NCI-H1436 treated with DMSO at 0.1 percent for 48 hours (cell line): ENCODE measurements at regions not wholly inside any gene's neighbourhood (a gene's known extent, or its start where the extent isn't known, plus 50 kb on each side); places are given as distances from the start of the nearest gene placed in this dataset.
"Not testable (repeated sequence)": the region's sequence is repeated elsewhere in the genome, so short reads cannot be mapped to it uniquely, and the experiment has no call there.

ENCODE experiments used
- DNase-seq: peaks from one replicate; lab custom pipeline; 2025; lab: John Stamatoyannopoulos, UW

DNA sequence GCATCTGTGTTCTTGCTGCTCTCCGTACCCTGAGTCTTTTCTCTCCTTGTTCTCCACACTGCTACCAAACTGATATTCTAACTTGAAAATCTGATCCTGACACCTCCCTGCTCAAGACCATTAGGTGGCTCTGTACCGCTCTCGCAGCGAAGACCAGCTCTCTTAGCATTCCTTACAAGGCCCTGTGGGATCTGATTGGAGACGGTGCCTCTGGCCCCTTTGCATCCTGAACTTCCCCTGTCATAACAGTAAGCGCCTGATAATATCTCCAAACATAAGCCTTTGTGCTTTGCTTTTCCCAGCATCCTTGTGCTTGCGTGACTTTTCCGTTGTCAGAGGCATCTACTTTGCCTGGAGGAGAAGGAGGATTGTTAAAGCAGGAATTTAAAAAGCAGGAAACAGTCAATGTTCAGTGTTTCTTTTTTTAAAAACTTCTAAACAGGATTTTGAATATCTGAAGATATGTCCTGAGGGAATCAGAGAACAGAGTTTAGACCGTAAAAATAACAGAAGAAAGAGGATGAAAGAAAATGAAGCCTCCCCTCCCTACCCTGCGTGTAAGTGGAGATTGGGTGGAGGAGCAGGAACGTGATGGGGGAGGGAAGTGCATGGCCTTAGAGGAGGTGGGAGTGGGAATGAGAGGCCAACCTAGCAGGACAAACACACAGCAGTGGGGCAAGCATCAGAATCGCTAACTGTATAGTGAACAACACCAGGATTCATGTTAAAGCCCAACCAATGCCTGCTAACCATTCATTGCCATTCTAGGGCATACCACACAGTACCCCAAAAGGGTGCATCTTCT lies 89.2 kb upstream of the STMND1 start:
- no peak for DNase-seq

DNA sequence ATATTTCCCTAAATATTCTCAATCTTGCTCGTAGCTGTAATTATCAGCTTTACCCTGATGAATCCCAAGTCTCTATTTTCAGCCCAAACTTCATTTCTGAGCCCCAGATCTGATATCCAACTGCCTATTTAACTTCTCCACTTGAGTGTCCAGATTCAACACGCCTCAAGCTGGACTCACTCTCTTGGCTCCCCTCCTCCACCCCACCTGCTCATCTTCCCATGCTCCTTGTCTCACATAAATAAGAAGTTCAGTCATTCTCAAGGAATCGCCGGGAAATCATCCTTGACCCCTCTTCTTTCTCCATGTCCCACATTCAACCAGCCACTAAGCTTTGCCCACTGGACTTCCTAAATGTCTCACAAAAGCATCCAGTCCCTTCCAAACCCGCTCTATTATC lies 89.9 kb upstream of the STMND1 start:
- DNase-seq: no peak

DNA sequence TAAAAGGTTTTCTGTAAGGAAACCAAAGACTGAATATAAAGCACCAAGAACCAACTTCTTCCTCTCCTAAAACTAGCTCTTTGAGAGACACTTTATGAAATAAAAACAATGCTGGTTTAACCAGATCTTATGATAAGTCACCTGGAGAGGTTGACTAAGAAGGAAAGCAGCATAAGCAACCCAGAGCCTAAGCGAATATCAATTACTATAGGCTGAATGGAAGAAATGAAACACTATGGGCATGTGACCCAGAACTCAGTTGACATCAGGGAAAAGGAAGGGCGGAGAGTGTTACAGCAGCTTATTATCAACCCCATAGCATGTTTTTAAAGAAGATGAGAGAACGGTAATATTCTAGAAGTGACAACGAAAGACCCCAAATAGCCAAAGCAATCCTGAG lies 94.1 kb upstream of the STMND1 start:
- DNase-seq: no peak

DNA sequence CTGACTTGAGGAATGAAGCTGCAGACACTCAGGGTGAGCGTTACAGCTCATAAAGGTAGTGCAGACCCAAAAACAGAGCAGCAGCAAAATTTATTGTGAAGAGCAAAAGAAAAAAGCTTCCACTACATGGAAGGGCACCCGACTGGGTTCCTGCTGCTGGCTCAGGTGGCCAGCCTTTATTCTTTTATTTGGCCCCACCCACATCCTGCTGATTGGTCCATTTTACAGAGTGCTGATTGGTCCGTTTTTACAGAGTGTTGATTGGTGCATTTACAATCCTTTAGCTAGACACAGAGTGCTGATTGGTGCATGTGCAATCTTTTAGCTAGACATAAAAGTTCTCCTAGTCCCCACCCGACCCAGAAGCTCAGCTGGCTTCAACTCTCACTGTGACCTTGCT lies 95.3 kb upstream of the STMND1 start:
- no peak for DNase-seq

DNA sequence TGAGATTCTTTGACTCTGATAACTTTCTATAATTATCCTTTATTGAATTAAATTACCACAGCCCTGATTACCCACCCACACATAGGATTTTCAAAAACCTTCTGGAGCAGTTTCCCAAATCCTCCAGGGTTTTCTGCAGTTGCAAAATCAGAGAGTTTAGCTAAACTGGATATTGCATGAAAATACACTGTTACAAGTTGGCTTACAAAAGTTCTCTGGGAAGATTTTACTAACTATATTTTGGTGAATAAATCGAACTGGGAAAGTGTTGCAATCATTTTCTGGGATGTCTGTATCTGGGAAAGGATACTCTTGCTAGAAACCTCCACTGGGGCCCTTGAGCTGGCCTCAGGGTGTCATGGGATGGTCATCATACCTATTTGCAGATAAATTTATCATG lies 97.6 kb upstream of the STMND1 start:
- DNase-seq: no peak

DNA sequence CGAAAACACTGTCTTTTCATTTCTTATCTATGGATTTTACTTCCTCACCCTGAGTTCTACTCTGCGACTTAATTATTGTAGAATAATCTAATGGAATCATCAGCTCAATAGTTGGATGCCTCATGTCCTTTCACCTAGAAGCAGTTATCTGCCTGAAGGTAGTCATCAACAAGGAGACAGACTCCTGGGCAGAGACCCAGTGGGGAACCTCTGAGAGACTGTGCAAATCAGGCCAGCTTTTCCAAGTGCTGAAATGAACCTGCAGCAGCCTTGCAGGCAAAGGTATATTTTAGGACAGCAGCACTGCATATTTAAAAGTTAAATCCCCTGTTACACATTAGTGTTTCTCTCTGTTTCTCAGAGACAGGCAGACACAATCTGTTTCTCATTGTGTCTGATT lies 99.7 kb upstream of the STMND1 start:
- DNase-seq: no peak

DNA sequence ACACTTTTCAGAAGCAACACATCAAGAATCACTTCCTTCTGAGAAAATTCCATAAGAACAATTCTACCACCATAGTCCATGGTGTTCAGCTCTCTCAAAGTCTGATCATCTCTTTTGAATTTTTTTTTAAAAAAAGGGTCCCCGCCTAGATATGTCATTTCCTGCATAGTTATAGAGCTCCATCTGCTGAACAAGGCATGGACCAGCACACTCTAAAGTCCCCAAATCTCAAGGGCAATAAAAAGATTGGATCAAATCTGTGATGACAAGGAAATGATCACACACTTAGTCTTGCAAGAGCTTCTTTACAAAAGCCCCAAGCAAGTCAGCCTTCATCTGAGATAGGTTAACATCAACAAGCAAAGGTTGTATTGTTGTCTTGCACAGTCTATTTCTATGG lies 100.7 kb upstream of the STMND1 start:
- DNase-seq: no peak

DNA sequence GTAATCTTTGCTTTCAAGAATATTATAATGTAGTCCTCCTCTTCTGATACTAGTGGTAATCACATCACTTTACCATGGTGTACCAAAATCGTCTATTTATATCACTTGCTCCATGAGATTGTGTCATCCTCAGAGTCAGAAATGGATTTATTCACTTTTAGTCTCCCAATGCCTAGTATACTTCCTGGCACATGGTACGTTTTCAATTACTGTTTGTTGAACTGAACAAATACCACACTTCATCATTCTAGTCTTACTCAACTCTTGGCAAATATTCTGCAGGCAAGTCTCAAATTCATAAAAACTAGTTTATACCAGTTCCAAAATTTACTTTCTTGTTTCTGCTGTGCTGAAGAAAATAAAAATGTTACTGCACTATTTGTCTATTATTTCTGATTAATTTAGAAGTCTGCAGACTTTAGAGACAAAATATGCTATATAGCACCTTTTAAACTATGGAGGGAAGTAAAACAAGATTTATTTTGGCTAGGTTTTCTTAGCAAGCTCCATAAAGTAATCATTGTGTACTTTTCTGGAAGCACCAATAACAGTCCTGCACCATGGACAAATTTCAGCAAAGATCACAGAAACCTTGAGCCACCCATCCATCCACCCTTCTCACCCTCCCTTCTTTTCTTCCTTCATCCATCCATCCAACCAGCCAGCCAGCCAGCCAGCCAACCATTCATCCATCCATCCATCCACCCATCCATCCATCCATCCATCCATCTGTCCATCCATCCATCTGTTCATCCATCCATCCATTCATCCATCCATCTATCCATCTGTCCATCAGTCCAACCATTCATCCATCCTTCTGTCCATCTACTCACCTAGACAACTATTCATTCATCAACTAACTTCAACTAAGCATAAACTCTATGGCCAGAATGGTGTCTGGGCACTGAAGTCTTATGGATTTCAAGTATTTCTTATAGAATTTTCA lies 102.1 kb upstream of the STMND1 start:
- no peak for DNase-seq

DNA sequence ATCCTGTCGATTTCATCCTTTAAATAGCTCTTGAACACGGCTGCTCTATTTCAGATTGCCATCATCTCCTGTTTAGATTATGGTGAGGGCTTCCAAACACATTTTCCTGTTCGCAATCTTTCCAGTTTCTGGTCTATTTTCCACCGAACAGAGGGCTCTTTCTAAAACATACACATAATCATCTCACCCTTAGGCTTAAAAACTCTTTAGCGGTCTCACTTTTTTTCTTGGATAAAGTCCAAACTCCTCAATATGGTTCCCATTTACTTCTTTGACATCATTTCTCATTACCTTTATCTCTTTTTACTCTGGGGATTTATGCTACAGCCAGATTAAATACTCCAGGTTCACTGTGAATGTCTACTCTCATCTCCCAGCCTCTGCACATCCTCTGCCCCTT lies 103.4 kb upstream of the STMND1 start:
- no peak for DNase-seq

DNA sequence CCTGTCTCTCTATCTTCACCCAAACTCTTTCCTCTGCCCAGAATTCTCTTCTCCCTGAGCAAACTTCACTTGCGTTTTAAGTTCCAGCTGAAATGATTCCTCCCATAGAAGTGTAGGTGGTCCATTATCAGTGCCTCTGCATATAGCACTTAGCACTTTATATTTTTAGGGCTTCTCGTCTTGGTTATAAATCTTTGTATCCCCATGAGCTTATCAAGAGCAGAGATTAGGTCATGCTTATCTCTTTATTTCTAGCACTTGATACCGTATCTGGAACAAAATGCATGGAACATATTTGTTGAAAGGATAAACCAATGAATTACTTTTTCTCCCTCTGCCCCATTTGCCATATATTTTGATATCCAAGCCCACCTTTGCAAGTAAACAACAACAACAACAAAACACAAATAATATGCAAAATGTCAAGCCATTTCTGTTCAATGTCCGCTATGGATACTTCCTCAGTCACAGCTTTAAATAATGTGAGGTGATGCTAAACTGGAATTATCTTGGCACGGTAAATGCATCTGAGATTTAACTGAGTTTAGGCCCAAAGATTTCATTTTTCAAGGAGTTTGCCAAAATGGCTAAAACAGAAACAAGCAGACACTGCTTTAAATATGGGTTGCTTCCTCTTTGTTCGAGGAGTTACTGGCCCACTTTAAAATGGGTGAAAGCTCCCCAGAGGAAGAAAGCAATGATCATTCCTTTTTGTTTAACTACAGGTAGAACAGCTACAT lies 106.2 kb upstream of the STMND1 start:
- no peak for DNase-seq

DNA sequence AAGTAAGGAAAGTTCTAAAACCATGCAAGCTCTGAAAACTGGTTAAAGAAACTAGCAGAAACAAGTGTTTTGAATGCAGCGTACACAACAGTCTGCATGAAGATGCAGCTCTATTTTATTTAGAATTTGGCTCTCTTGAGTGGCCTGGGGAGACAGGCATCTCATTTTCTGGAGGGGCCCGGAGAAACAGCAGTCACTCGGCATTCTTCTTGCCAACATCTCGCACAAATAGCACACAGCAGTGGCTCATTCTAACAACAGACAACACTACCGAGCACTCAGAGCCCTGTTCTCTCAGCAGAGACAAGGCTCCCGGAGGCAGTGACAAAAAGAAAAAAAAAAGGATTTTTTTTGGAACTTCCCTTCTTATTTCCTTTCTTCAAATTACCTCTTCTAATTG lies 108.5 kb upstream of the STMND1 start:
- no peak for DNase-seq

DNA sequence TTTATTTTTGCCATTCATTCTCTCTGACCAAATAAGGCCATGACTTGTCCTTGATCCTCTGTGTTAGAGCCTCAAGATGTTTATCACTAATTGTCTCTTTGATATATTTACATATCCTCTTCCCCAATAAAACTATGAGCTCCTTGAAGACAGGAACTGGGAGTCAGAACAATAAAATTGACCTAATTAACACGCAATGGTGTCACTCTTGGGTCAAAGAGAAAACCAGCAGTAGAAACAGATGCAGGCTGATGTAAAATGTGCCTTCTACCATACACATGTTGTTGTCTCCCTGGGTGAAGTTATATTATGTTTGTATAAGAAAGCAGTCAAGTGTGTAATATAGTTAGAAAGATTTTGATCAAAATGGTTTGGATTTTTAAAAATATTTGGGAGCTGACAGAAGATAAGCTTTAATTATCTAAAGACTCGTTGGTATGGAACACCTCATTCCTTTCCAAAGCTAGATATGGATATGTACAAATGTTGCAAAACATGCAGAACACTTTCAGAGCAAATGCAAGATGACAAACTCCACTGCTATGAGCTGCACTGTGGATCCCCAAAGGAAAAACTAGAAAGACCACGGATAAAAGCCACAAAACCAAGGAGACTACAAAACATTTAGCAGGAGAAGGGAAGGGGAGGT lies 109.7 kb upstream of the STMND1 start:
- no peak for DNase-seq

DNA sequence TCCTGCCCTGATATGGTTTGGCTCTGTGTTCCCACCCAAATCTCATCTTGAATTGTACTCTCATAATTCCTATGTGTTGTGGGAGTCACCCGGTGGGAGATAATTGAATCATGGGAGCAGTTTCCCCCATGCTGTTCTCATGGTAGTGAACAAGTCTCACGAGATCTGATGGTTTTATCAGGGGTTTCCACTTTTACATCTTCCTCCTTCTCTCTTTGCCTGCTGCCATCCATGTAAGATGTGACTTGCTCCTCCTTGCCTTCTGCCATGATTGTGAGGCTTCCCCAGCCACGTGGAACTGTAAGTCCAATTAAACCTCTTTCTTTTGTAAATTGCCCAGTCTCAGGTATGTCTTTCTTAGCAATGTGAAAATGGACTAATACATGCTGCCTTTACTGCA lies 111.9 kb upstream of the STMND1 start:
- not testable (repeated sequence) for DNase-seq

DNA sequence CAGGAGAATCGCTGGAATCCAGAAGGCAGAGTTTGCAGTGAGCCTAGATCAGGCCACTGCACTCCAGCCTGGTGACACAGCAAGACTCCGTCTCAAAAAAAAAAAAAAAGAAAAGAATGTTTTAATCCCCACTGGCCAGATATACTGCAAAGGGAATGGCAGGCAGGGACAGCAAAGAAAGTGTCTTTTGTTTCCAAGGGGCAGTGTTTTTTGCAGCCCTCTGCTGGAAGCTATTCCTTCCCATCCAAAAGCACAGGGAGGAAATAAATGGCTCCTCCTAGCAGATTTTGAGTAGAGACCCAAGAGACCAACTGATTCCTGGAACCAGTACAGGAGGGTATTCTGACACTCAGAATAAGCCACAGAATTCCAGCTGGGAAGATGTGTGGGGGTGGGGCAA lies 112.5 kb upstream of the STMND1 start:
- DNase-seq: no peak

DNA sequence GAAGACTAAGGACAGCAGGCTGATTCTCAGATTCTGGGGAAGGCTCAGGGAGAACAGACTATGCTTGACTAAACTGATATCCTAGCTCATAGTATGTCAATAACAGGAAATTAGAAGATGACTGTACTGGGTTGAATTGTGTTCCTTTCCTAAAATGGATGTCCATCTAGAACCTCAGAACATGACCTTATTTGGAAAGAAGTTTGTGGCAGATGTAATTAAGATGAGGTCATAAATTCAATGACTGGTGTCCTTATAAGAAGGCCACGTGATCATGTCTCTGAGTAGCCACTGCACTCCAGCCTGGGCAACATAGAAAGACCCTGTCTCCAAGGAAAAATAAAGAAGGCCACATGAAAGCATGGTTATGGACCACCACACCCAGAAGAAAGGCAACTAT lies 113.9 kb upstream of the STMND1 start:
- DNase-seq: no peak

DNA sequence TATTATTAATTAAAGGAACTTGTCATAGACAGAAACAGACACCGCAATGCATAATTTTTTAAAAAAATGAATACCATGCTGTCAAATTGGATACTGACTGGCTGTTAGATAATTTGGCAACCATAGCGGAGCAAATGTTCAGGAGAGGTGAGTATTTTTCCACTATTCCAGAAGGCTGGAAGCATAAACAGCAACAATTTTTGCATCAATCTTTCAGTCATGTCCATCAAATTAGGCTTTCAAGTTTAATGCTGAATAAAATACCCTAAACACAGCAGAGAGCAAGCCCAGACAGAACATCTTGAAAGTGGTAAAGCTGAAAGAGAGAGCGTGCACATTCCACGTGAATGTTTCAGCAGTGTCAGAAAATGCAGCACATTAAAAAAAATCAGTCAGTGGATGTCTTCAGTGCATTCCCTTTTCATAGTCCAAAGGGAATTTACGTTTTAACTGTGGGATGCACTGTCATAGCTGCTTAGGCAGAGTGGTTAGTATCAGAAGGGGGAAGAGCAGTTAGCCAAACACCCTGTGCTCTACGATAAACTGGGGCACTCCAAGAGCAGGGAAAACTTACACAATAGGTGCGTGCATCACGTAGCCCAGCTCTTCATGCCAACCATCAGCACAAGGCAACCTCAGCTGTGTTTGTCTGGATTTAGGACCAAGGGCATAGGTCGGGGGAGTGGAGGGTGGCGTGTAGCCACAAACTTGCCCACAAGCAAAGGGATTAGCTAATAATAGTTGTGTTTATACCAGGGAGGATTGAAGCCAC lies 116.2 kb upstream of the STMND1 start:
- DNase-seq: no peak

DNA sequence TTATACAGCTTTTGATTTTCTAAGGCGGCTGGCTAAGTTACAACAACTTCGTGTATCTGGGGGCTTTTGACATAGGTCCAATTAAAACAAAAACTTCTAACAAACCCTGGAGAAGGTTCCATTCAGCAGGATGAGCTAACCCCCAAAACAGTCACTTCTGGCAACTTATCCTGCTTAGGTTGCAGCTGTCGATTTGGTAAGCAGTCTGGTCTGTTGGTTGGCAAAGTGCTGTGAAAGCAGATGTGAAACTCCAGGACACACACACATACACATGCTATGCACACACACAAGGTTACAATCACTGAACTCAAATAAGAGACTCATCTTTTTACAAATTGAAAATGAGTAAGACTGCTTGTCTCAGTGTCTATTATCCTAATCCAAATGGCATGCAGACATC lies 119.0 kb upstream of the STMND1 start:
- no peak for DNase-seq

DNA sequence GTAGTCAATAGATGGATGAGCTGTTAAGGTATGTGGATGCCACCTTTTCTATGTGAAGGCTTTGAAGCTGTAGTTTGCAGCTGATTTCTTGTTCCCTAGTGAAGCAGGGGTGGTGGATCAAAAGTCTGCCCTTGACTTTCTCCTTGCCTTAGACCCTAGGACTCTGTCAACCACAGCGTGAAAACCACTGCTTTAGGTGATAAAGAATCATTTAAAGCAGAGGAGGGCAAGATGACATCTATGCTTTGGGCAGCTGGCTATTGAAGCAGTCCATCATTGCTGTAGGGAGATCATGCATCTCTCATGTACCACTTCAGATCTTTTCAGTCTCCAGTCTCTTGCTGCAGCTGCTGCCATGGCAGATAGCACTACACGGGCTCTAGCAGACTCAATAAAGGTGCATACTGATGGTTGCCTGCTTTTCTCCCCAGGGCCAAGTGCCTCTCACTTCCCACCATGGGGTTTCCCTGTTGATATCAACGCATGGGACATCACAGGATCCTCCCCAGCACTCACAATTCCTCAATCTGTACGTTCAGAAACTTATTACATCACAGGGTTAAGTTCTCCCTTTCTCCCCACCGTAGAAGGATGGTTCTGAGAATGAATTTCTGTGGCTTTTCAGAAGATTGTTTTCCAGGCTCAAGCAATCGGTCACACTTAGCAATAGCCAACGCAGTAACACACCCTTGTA lies 122.0 kb upstream of the STMND1 start:
- no peak for DNase-seq

DNA sequence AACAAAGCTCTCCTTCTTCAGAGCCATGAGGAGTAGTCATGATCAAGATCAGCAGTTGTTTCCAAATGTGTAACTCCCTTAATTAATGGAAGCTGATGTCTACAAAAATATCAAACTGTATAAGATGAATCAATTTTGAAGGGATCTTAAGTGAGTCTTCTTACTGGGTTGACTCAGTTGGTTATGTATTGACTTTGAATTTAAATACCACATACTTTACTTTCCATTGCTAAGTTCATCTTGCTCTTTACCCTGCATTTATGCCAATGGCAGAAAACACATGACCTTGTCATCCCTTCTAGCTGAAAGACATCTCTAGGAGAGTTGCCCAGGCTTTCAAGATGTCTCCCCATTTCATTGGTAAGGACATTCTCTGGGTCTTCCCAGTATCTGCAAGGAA lies 123.2 kb upstream of the STMND1 start:
- no peak for DNase-seq

DNA sequence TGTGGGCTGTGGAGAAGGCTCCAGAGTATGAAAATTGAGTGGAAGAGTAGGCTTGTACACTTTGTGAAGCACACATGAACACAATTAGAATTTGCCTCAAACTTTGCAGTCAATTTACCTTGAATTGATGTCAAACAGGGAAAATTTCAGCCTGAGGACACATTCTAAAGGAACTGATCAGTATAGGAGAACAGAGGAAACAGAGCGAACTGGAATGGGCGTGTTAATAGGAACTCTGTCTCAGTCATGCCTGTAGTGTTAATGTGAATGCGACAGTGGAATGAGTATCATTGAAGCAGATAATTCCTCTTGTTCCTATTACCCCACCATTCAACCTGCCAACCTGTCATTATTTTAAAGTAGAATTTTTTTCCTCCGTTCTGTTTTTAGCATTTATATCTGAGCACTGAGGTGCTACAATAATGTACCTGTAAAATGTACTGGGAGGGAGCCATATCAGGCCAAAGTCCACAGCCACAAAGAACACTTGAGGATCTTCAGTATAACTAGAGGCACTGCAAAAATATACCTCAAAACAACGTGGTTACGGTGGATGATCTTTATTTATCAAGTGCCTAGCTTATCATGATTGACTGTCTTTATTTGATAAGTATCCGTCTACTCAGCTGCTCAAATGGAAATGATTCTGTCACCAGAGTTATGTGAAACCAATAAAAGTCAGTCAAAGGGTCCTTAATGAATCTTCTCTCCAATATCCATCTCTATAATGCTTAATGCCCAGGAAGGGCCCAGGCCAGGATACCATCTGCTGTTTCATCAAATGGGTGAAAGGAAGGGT lies 125.3 kb upstream of the STMND1 start:
- no peak for DNase-seq
